Femur (tissue), 1 donor: ENCODE measurements at regions not wholly inside any gene's neighbourhood (a gene's known extent, or its start where the extent isn't known, plus 50 kb on each side); places are given as distances from the start of the nearest gene placed in this dataset.

Source experiments
- DNase-seq: peaks from one replicate; pipeline ENCODE4 v3.0.0-alpha.2; 2017

DNA sequence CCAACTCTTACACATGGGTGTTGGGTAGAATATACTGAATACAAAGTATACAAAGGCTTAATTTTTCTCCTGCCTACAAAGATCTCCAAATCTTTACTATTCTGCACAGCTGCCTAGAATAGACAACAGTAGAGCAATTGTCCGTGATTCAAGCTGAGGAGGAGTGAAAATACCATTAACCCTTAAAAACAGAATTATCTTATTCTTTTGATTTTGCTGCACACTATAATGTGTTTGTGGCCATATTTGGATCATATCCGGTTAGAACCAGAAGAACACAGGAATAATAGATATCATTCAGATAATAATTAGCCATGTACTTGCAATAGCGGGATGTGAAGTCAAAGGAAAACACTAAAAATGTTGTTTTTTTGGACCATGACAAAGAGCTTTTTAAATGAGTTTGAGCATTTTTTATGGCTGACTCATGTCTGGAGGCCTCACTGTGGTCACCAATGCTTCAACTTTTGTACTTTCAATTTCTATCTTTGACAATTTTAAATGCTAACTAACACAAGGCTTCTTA lies 197.6 kb upstream of the FOXD3 start:
- DNase-seq: no peak

DNA sequence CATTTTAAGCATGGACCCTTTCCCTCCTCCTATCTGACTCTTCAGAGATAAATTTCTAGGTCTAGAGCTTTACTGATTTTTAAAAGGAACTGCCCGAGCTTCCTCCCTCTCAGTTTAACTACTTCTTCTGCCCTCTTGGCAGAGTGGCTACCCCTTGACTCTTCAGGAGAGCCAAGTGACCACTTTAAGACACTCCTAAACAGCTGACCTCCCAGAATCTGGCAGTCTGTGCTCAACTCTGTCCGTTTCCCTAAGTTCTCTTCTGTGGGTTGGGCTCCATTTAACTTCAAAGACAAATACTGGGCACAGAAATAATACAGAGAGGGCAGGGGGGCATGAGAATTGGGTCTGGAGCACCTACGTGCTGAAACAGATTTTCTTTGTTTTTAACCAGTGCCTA lies 196.3 kb upstream of the FOXD3 start:
- DNase-seq: no peak

DNA sequence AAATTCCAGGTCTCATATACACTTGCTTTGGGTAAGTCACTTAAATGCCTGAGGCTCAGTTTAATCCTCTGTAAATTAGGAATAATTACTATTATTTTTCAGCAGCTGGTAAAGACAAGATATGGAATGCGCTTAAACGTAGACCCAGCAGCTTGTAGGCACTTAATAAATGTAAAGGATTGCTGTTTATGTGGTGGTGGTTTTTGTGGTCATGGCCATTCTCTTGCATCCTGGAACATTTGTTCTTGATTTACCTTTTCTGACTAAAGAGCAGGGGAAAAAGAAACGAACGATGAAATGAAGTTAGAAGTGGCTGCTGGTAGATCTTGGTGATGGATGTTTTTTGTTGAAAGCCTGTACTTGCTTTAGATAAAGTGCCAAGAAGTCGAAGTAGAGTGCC lies 195.0 kb upstream of the FOXD3 start:
- no peak for DNase-seq

DNA sequence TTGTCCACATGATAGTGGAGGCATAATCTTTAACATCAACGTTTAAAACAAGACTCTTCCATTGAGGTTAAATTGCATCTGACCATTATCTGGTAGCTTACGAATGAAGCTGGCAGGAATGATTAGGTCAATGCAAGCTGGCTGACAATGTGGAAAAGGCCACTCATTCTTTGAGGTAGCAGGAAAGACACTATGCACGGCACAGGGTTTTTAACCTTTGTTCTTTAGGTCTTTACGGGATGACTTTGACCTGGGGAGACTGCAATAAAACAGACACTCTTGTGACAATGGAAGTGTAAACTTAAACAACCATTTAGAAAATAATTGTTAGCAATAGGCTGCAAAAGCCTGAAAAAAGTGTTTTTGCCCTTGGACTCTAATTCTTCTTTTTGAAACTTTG lies 193.8 kb upstream of the FOXD3 start:
- no peak for DNase-seq

- DNase-seq: no peak
Observed at GRCh38 chr1:63129184-63129583, 193.2 kb upstream of the FOXD3 start.

- no peak for DNase-seq
Observed at GRCh38 chr1:63129855-63130254, 192.5 kb upstream of the FOXD3 start.

- DNase-seq: no peak
Observed at GRCh38 chr1:63134501-63135173, 187.7 kb upstream of the FOXD3 start.

- DNase-seq: no peak
Observed at GRCh38 chr1:63135174-63135512, 187.2 kb upstream of the FOXD3 start.

GRCh38 chr1:63135801-63136200 lies 186.6 kb upstream of the FOXD3 start:
- DNase-seq: no peak

DNA sequence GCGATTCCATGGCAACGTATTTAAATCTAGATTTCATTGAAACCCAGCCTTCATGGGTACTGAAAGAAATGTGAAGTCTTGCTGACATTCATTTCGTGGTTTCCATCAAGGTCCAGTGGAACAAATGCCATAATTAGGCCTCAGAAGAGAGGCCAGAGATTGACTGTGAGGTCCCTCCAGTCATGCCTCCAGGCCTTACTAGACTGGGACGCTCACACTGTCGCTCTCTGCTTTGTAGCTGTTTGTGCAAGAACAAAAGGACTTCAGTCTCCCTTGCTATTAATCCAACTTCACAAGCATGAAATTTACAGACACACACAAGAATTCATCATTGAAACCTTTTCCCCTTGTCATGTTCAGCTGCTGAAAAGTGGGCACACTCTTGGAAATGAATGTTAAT lies 180.4 kb upstream of the FOXD3 start:
- no peak for DNase-seq

- no peak for DNase-seq
Observed at GRCh38 chr1:63143482-63143881, 178.9 kb upstream of the FOXD3 start.

DNA sequence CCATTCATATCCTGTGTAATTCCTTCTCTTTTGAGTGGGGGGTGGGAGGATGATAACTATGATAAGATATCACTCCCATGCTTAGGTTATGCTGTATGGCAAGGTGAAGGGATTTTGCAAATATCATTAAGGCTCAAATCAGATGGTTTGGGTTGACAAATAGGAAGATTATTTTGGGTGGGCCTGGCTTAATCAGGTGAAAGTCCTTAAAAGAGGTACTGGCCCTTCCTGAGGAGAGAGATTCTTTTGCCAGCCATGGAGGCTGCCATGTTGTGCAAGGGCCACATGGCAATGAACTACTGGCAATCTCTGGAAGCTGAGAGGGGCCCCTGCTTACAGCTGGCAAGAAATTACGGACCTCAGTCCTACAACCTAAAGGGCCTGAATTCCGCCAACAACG lies 174.6 kb upstream of the FOXD3 start:
- DNase-seq: no peak

GRCh38 chr1:63148825-63149645 lies 173.3 kb upstream of the FOXD3 start:
- DNase-seq: no peak

DNA sequence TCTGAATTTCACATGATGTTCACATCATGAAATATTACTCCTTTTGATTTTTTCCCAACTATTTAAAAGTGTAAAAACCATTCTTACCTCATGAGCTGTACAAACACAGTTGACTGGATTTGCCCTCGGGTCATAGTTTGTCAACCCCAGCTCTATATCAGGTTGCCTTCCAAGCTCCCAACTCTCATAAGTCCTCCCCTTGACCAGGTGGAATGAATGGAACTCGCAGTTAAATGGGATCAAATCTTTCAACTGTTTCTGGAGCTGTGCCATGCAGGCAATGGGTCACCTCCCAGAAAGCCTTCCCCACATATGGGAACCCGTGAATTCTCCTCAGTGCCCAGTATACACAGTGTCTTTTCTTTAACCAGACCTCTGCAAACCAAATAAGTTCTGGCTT lies 169.8 kb upstream of the FOXD3 start:
- no peak for DNase-seq

DNA sequence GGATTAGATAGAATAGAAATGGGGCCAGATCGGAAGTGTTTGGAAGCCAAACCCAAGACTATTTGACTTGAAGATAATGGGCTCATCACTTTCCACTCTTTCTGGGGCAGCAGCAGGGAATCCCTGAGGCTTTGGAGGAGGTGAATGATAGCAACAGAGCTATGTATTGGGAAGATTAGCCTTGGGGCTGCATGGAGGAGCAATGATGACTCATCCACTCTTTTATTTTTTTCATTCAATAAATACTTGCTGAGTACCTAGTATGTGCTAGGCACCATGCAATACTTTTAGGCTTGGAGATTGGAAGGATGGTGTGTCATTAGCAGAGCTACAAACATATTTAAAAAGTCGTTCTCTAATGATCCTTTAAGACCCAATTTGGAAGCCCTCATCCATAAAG lies 166.9 kb upstream of the FOXD3 start:
- DNase-seq: no peak

DNA sequence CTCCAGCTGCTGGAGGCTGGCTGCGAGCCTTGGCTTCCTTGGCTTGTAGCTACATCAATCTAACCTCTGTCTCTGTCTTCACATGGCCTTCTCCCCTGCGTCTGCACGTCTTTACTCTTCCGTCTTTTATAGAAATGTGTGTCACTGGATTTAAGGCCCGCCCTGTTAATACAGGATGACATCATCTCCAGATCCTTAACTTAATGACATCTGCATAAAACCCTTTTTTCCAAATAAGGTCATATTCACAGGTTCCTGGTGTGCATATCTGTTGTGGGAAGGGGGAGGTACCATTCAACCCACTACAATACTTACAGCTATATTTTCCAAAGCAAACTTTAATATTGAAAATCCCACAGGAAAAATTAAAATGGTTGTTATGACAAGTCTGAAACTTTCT lies 165.3 kb upstream of the FOXD3 start:
- DNase-seq: no peak

- no peak for DNase-seq
Observed at GRCh38 chr1:63169057-63169456, 153.3 kb upstream of the FOXD3 start.

- no peak for DNase-seq
Observed at GRCh38 chr1:63173161-63173560, 149.2 kb upstream of the FOXD3 start.

DNA sequence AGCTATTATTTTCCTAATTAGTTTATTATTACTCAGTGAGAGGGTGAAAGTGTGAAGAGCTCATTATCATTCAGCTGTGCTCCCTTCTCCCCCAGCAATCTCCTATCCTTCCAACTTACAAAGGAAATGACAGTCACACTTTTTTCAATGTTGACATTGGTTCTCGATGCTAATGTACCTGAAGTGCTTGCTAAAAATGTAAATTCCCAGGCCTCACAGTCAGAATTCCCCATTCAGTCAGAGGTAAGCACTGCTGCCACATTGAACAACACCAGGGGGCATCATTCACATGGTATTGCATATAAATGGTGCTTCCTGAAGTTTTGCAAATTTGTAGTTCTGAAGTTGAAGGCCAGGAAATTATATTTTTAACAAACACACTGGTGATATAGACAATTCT lies 132.7 kb upstream of the FOXD3 start:
- no peak for DNase-seq

- no peak for DNase-seq
Observed at GRCh38 chr1:63190171-63190570, 132.2 kb upstream of the FOXD3 start.

- DNase-seq: no peak
Observed at GRCh38 chr1:63198871-63199394, 123.4 kb upstream of the FOXD3 start.

DNA sequence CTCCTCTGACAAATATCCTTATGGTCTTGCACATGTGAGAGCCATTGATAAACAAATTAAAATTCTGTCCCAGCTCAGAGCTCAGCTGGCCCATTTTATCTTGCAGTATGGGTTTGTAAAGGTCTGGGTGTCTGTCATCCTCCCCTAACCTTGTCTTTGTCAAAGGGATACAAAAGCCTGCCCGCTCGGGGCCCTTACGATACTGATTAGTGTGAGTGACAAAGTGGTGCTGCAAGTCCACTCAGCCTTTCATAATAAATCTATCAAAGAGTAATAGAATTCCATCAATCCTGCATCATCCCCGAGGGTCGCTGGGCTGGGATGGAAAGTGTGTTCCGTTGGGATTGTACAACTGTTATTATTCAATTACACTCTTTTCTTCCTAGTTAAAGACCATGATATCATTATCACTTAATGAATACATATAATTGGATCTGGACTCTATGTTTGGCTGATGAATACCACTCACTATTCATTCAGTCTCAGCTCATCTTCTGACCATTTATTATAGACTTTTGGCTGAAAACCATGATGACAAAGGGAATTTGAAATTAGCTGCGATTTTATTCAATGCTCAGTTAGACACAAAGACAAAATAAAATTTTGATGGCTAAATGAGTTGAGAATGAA lies 122.5 kb upstream of the FOXD3 start:
- DNase-seq: no peak

DNA sequence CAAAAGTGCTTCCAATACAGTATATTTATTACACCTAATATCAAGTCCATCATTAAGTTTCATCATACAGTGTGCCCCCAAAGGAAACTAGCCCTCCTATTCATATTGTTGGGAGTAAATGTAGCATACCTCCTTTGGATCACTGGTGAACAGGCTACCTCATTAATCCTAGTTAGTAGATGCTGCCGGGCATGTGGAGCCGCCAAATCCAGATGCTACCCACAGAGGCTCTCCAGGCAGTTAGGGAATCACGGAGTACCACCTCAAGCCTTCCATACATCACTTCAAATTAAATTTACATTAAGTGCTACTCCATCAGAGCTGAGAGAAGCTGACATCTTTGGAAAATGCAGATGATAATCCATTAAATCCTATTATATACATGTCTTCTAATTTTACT lies 121.7 kb upstream of the FOXD3 start:
- no peak for DNase-seq

GRCh38 chr1:63203641-63204040 lies 118.7 kb upstream of the FOXD3 start:
- DNase-seq: no peak
